ENCODE measurements at regions not wholly inside any gene's neighbourhood (a gene's known extent, or its start where the extent isn't known, plus 50 kb on each side); places are given as distances from the start of the nearest gene placed in this dataset.

DNA sequence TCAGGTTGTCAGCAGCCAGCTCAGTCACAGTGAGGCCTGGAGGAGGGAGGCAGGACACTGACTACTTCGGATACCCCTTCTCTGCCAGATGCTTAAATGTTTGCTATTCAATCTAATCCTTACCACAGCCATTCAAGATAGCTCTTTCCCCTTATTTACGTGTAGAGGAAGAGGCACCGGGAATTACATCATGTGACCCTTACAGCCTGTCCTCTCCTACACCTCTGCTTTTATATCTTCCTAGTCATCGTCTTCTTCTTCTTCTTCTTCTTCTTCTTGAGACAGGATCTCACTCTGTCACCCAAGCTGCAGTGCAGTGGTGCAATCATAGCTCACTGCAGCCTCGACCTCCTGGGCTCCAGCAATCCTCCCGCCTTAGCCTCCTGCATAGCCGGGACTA is 148.1 kb upstream of the NEDD9 start:
- no peaks in the 10 kb centered on the region for H3K9me1 ChIP-seq (ENCODE audit: insufficient read depth, low read length)
- no peak overlapping the region for H3K56ac ChIP-seq (ENCODE audit: extremely low read depth, insufficient read depth, low read length)
- H3K4me3 ChIP-seq (ENCODE audit: insufficient read depth, low read depth, low read length), result no peak overlapping the region
- no peak for DNase-seq
- dilution Hi-C loops (cut with HindIII; ENCODE audit: low sequenced_read_pairs, unreplicated experiment), result no loop called here
- no TSS peak for BruUV-seq (replicated peaks)
- H3K36me3 ChIP-seq (ENCODE audit: control insufficient read depth, insufficient read depth, low read length), result no peaks in the 10 kb centered on the region
- no peak overlapping the region for H3K23ac ChIP-seq (ENCODE audit: low read depth, low read length)
- H3K4me1 ChIP-seq (ENCODE audit: control insufficient read depth, insufficient read depth, low read length), result no peaks in the 10 kb centered on the region; the same call in 1 of the 2 replicates
- H3K4me2 ChIP-seq (ENCODE audit: low read depth, low read length), result no peak overlapping the region
- H3K79me1 ChIP-seq (ENCODE audit: low read depth in 1 of 2, low read length in 2 of 2), result no peaks in the 10 kb centered on the region
- ChIA-PET POLR2A (ENCODE audit: unreplicated experiment) (no interaction called here), CTCF (no interaction called here)
- H3K9ac ChIP-seq (ENCODE audit: low read depth, low read length), result no peak overlapping the region
- H4K5ac ChIP-seq (ENCODE audit: low read depth, low read length), result no peak overlapping the region
- H2BK15ac ChIP-seq (ENCODE audit: low read depth, low read length), result no peak overlapping the region
- H3K9me3 ChIP-seq (ENCODE audit: control insufficient read depth, insufficient read depth, low read length), result no peaks in the 10 kb centered on the region
- H3K27ac ChIP-seq (ENCODE audit: insufficient read depth, low read length), result no peak overlapping the region
- intact Hi-C loops (cut with micrococcal nuclease), result no loop called here
- no peak overlapping the region for H2BK120ac ChIP-seq (ENCODE audit: low read depth, low read length)
- H4K20me1 ChIP-seq (ENCODE audit: insufficient read depth, low read length), result no peaks in the 10 kb centered on the region
- H3K18ac ChIP-seq (ENCODE audit: low read depth, low read length), result no peak overlapping the region
- WGBS, 2 experiments (ENCODE audit: extremely low coverage in 2 of 2, insufficient read length in 1 of 2), result 85% methylated on average over 5 of the region's 7 CpGs; no CpG with 5 or more reads in 1 of the 2 experiments
- ATAC-seq (ENCODE audit: low read depth), result no peak
- H2BK5ac ChIP-seq (ENCODE audit: low read depth, low read length, poor library complexity, severe bottlenecking), result no peak overlapping the region
- H3K4ac ChIP-seq (ENCODE audit: low read depth, low read length), result no peak overlapping the region
- H2AK9ac ChIP-seq (replicated peaks; ENCODE audit: low read depth, low read length, poor library complexity), result no peak overlapping the region
- H2BK20ac ChIP-seq (ENCODE audit: low read depth, low read length), result no peak overlapping the region
- no peak overlapping the region for H3K14ac ChIP-seq (replicated peaks; ENCODE audit: low read depth, low read length)
- in situ Hi-C loops (cut with MboI; ENCODE audit: low sequenced_read_pairs), result no loop called here
- no peak overlapping the region for H2AK5ac ChIP-seq (ENCODE audit: low read depth, low read length)
- H3K27me3 ChIP-seq (ENCODE audit: control insufficient read depth, insufficient read depth, low read length), result peaks cover 2% of the 10 kb centered on the region; the same call in 1 of the 2 replicates
- no peak overlapping the region for H4K91ac ChIP-seq (ENCODE audit: insufficient read depth, low read depth, low read length)
- TF ChIP-seq MXI1 (IDR thresholded peaks at IDR 0.05; ENCODE audit: borderline replicate concordance, low read depth, low read length), result no peak
- TF ChIP-seq MAFK (IDR thresholded peaks at IDR 0.05; ENCODE audit: low read depth, low read length), result no peak
- TF ChIP-seq BHLHE40 (IDR thresholded peaks at IDR 0.05; ENCODE audit: low read depth, low read length), result no peak
- TF ChIP-seq, protein P1, sequence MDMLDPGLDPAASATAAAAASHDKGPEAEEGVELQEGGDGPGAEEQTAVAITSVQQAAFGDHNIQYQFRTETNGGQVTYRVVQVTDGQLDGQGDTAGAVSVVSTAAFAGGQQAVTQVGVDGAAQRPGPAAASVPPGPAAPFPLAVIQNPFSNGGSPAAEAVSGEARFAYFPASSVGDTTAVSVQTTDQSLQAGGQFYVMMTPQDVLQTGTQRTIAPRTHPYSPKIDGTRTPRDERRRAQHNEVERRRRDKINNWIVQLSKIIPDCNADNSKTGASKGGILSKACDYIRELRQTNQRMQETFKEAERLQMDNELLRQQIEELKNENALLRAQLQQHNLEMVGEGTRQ (IDR thresholded peaks at IDR 0.05; ENCODE audit: low read depth, low read length), result no peak
- no peak for TF ChIP-seq POLR2A (IDR thresholded peaks at IDR 0.05; ENCODE audit: low read depth, low read length)
- TF ChIP-seq, protein P2, sequence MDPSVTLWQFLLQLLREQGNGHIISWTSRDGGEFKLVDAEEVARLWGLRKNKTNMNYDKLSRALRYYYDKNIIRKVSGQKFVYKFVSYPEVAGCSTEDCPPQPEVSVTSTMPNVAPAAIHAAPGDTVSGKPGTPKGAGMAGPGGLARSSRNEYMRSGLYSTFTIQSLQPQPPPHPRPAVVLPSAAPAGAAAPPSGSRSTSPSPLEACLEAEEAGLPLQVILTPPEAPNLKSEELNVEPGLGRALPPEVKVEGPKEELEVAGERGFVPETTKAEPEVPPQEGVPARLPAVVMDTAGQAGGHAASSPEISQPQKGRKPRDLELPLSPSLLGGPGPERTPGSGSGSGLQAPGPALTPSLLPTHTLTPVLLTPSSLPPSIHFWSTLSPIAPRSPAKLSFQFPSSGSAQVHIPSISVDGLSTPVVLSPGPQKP (IDR thresholded peaks at IDR 0.05; ENCODE audit: borderline replicate concordance, low read depth, low read length), result no peak
- no peak for TF ChIP-seq RCOR1 (IDR thresholded peaks at IDR 0.05; ENCODE audit: insufficient replicate concordance, low read length)
- no peak for TF ChIP-seq NFE2L2 (IDR thresholded peaks at IDR 0.05; ENCODE audit: low read depth, low read length)
- TF ChIP-seq CEBPB (IDR thresholded peaks at IDR 0.05; ENCODE audit: low read depth, low read length), result no peak
- TF ChIP-seq, protein P3, sequence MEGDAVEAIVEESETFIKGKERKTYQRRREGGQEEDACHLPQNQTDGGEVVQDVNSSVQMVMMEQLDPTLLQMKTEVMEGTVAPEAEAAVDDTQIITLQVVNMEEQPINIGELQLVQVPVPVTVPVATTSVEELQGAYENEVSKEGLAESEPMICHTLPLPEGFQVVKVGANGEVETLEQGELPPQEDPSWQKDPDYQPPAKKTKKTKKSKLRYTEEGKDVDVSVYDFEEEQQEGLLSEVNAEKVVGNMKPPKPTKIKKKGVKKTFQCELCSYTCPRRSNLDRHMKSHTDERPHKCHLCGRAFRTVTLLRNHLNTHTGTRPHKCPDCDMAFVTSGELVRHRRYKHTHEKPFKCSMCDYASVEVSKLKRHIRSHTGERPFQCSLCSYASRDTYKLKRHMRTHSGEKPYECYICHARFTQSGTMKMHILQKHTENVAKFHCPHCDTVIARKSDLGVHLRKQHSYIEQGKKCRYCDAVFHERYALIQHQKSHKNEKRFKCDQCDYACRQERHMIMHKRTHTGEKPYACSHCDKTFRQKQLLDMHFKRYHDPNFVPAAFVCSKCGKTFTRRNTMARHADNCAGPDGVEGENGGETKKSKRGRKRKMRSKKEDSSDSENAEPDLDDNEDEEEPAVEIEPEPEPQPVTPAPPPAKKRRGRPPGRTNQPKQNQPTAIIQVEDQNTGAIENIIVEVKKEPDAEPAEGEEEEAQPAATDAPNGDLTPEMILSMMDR (conservative IDR thresholded peaks at IDR 0.05; ENCODE audit: low read depth, low read length), result no peak
- TF ChIP-seq FOS (IDR thresholded peaks at IDR 0.05; ENCODE audit: low read depth, low read length), result no peak
- no peak for TF ChIP-seq RFX5 (IDR thresholded peaks at IDR 0.05; ENCODE audit: low read depth, low read length)
- no peak for TF ChIP-seq CHD1 (IDR thresholded peaks at IDR 0.05; ENCODE audit: low read depth, low read length)
- no peak for TF ChIP-seq RAD21 (IDR thresholded peaks at IDR 0.05; ENCODE audit: low read length)
- no peak for TF ChIP-seq SMC3 (IDR thresholded peaks at IDR 0.05; ENCODE audit: low read depth, low read length)
- TF ChIP-seq MAZ (IDR thresholded peaks at IDR 0.05; ENCODE audit: borderline replicate concordance, low read depth, low read length), result no peak
- no peak overlapping the region for H2AFZ ChIP-seq (replicated peaks; ENCODE audit: low read length, poor library complexity)
- no peak overlapping the region for H4K8ac ChIP-seq (ENCODE audit: low read depth in 2 of 2, low read length in 2 of 2)
